ENCODE measurements at regions not wholly inside any gene's neighbourhood (a gene's known extent, or its start where the extent isn't known, plus 50 kb on each side); places are given as distances from the start of the nearest gene placed in this dataset.

DNA sequence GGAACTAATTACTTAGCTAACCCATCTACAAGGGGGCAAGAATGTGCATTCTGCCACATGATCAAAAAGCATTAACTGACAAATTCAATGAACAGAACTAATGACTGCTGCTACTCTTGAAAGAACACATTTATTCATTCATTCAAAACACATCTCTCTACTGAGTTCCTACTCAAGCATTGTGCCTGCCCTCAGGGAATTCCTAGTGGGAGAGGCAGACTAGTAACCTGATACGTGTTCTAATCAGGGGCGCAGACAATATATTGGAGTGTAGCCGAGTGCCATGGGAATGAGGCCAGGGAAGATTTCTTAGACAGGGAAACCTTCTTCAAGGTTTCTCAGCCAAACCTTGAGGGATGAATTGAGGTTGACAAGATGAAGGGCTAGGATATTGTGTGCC is 56.7 kb upstream of the PAPPA start:
- ChIA-PET CTCF (interaction anchor here (0.6 to 1.2 kb wide), 4 partner anchors 55 to 503 kb away, joined by 3 to 4 read pairs (median 3); no protein-coding TSS in a partner anchor), POLR2A (no interaction called here)
- Histone ChIP-seq H3K4me2 (no peak overlapping the region), H3K4me1 (peaks cover 39% of the 10 kb centered on the region), H3K9me3 (no peaks in the 10 kb centered on the region), H3K27ac (peak overlapping the region; percentile 43 to 65), H3K4me3 (no peak overlapping the region)
- WGBS (ENCODE audit: missing lambda C conversion rate), result 50% methylated on average over 3 of the region's 3 CpGs
- ATAC-seq, result no peak
- TF ChIP-seq JUNB (IDR thresholded peaks at IDR 0.05) (no peak), POLR2AphosphoS2 (conservative IDR thresholded peaks at IDR 0.05; ENCODE audit: low read length) (no peak), HEYL (CRISPR knock-in tag; IDR thresholded peaks at IDR 0.05) (no peak), HOXB13 (CRISPR knock-in tag; IDR thresholded peaks at IDR 0.05; ENCODE audit: low read depth) (no peak), HDAC2 (IDR thresholded peaks at IDR 0.05) (no peak), EP300 (IDR thresholded peaks at IDR 0.05) (no peak), ELK1 (IDR thresholded peaks at IDR 0.05; ENCODE audit: low read depth, low read length) (no peak), NR3C1 (IDR thresholded peaks at IDR 0.05) (no peak), NPAS2 (CRISPR knock-in tag; IDR thresholded peaks at IDR 0.05; ENCODE audit: borderline replicate concordance) (no peak), TP53 (CRISPR knock-in tag; IDR thresholded peaks at IDR 0.05) (no peak)
- TF ChIP-seq, protein P1, sequence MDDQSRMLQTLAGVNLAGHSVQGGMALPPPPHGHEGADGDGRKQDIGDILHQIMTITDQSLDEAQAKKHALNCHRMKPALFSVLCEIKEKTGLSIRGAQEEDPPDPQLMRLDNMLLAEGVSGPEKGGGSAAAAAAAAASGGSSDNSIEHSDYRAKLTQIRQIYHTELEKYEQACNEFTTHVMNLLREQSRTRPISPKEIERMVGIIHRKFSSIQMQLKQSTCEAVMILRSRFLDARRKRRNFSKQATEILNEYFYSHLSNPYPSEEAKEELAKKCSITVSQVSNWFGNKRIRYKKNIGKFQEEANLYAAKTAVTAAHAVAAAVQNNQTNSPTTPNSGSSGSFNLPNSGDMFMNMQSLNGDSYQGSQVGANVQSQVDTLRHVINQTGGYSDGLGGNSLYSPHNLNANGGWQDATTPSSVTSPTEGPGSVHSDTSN (IDR thresholded peaks at IDR 0.05), result no peak
- FAIRE-seq, result no peak
- DNase-seq (ENCODE audit: low read depth in 1 of 2, low spot score in 1 of 2), result no peak

- POLR2A ChIA-PET, result no interaction called here
- H3K9me3 ChIP-seq, result no peaks in the 10 kb centered on the region
- DNase-seq (ENCODE audit: low read depth in 1 of 2, low spot score in 1 of 2), result no peak
- TF ChIP-seq CBX8 (IDR thresholded peaks at IDR 0.05) (no peak), FOSB (CRISPR knock-in tag; IDR thresholded peaks at IDR 0.05) (no peak), HEYL (CRISPR knock-in tag; IDR thresholded peaks at IDR 0.05) (no peak), ATOH8 (CRISPR knock-in tag; IDR thresholded peaks at IDR 0.05; ENCODE audit: low read depth) (no peak), MAX (IDR thresholded peaks at IDR 0.05) (no peak), RFX5 (IDR thresholded peaks at IDR 0.05) (no peak), HOXB5 (CRISPR knock-in tag; IDR thresholded peaks at IDR 0.05) (no peak), HOXB13 (CRISPR knock-in tag; IDR thresholded peaks at IDR 0.05; ENCODE audit: low read depth) (no peak), HOXA7 (CRISPR knock-in tag; IDR thresholded peaks at IDR 0.05) (no peak)
- TF ChIP-seq, protein P2, sequence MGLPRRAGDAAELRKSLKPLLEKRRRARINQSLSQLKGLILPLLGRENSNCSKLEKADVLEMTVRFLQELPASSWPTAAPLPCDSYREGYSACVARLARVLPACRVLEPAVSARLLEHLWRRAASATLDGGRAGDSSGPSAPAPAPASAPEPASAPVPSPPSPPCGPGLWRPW (IDR thresholded peaks at IDR 0.05), result no peak
- TF ChIP-seq, protein P1 (IDR thresholded peaks at IDR 0.05), result no peak
- CTCF ChIA-PET, result interaction anchor here (0.6 to 1.3 kb wide), 2 partner anchors 13 to 280 kb away, joined by 3 read pairs; no protein-coding TSS in a partner anchor
- H3K4me1 ChIP-seq, result peaks cover 44% of the 10 kb centered on the region
- H3K27ac ChIP-seq, result peak overlapping the region; percentile 28 to 72; a peak in 4 of 6 replicates
- no peak for ATAC-seq
- 72% methylated on average over 5 of the region's 5 CpGs for WGBS (ENCODE audit: missing lambda C conversion rate)
- H3K4me3 ChIP-seq, result no peak overlapping the region
- H3K4me2 ChIP-seq, result no peak overlapping the region
- FAIRE-seq, result no peak
These were observed 55.1 kb upstream of the PAPPA start for GRCh38 chr9:116098476-116098875.

DNA sequence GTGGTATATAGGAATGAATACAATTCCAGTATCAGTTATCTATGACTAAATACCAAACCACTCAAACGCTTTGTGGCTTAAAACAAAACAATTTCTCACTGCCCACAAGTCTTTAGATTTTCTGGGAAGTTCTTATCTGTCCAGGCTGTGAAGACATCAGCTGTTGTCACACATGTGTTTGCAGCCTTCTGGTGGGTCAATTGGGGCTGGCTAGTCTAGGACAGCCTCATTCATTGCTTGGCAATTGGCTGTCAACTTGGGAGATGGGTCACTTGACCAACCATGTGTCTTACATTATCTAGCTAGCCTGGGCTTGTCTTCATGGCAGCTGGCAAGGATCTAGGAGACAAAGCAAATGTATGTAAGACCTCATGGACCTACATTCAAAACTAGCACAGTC is 53.8 kb upstream of the PAPPA start:
- Histone ChIP-seq H3K27ac (peak overlapping the region; percentile 28 to 72; a peak in 4 of 6 replicates), H3K4me1 (peaks cover 39% of the 10 kb centered on the region), H3K4me2 (no peak overlapping the region), H3K4me3 (no peak overlapping the region), H3K9me3 (peaks cover 3% of the 10 kb centered on the region; the same call in 1 of the 3 replicates)
- no peak for DNase-seq (ENCODE audit: low read depth in 1 of 2, low spot score in 1 of 2)
- ChIA-PET POLR2A (no interaction called here), CTCF (interaction anchor here (1.0 to 1.4 kb wide), 2 partner anchors 427 to 547 kb away, joined by 3 read pairs; no protein-coding TSS in a partner anchor)
- TF ChIP-seq PHF8 (IDR thresholded peaks at IDR 0.05; ENCODE audit: borderline replicate concordance, low read depth), result no peak
- no peak for FAIRE-seq
- 86% methylated on average over 1 of the region's 1 CpG for WGBS (ENCODE audit: missing lambda C conversion rate)
- no peak for ATAC-seq
